ENCODE measurements at regions not wholly inside any gene's neighbourhood (a gene's known extent, or its start where the extent isn't known, plus 50 kb on each side); places are given as distances from the start of the nearest gene placed in this dataset.
"Not testable (repeated sequence)": the region's sequence is repeated elsewhere in the genome, so short reads cannot be mapped to it uniquely, and the experiment has no call there.

DNA sequence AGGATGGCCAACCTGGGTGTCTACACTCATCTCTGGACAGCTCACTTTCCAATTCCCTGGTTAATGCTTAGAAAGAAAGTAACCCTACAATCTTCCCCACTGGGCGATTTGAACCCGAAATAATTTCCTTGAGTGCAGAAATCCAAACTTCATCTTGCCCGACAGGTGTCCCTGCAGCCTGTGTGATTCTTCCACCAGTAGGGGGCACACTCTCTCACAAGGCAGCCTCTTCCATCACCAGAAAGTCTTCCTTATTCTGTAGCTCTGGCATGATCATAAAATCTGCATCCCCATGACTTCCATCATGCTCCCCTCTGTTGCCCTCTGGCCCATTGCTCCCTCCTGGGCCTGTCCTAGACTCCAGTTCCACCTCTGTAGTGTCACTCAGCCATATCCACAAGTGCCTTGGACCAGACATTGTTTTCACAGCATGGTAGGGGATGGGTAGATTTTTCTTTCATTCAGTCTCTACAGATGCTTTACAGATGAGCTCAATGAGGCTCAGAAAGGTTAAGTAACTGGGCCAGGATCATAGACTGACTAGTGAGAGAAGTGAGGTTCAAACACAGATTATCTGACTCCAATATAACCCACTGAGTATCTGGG, 170.4 kb upstream of the SPTLC3 start:
- Histone ChIP-seq H3K4me3 (no peak overlapping the region), H3K4me1 (no peaks in the 10 kb centered on the region), H3K4me2 (no peak overlapping the region), H3K27me3 (no peaks in the 10 kb centered on the region), H3K27ac (no peak overlapping the region), H3K9me3 (no peaks in the 10 kb centered on the region), H3K36me3 (no peaks in the 10 kb centered on the region), H3K9ac (no peak overlapping the region), H4K20me1 (no peaks in the 10 kb centered on the region)
- no peak for TF ChIP-seq Cebpa-rat (IDR thresholded peaks at IDR 0.05)

DNA sequence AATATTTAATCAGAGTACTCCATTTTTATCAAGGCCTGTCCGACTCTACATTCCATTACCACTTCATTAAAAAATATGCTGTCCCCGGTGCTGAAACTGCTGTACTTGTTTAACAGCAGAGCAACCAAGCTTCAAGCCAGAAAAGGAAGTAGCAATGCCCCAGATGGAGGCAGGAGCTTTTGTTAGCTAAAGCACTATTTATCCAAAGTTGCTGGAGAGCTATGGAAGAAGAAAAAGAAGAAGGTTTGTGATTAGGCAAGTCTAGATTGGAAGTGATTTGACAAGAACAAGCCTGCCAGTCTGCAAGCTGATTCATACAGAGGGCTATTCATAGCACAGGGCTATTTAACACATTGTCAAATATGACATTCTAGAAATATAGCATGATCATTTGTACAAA, 160.9 kb upstream of the SPTLC3 start:
- Histone ChIP-seq H3K36me3 (no peaks in the 10 kb centered on the region), H3K27me3 (no peaks in the 10 kb centered on the region), H3K4me3 (no peak overlapping the region), H3K27ac (no peak overlapping the region), H4K20me1 (no peaks in the 10 kb centered on the region), H3K9me3 (no peaks in the 10 kb centered on the region), H3K9ac (no peak overlapping the region), H3K4me1 (no peaks in the 10 kb centered on the region), H3K4me2 (no peak overlapping the region)
- TF ChIP-seq Cebpa-rat (IDR thresholded peaks at IDR 0.05): no peak

DNA sequence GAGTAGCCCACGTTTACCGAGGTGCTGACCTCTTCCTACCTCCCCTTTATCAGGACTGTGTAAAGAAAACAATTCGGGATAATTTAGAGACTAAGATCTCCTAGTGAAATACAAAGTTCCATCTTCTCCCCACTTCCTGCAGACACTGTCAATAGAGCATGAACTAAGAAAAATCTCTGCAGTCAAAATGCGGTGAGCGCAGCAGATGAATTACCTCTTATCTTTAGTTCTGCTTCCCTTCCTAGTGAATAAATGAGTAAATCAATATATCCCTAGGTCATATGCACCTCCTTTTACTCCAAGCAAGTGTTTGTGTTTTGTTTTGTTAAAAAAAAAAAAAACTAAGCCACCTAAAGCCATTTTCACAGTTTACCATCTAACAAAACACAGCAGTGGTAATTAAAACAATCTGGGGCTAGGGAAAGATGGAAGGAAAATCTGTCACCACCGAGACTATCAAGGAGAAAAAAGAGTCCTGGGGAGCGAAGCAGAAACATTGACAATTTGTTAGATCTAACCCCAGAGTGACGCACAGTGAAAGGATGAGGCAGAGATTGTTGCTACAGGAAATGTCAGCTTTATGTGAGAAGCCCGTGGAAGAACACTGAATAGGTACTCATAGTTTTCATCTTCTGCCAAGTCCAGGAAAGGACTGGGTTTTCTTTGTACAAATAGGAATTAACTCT, 159.4 kb upstream of the SPTLC3 start:
- no peaks in the 10 kb centered on the region for H3K4me1 ChIP-seq
- H3K9me3 ChIP-seq: no peaks in the 10 kb centered on the region
- H3K27ac ChIP-seq: no peak overlapping the region
- no peaks in the 10 kb centered on the region for H4K20me1 ChIP-seq
- no peak overlapping the region for H3K9ac ChIP-seq
- H3K4me3 ChIP-seq: no peak overlapping the region
- H3K4me2 ChIP-seq: no peak overlapping the region
- no peak for TF ChIP-seq Cebpa-rat (IDR thresholded peaks at IDR 0.05)
- no peaks in the 10 kb centered on the region for H3K36me3 ChIP-seq
- no peaks in the 10 kb centered on the region for H3K27me3 ChIP-seq

DNA sequence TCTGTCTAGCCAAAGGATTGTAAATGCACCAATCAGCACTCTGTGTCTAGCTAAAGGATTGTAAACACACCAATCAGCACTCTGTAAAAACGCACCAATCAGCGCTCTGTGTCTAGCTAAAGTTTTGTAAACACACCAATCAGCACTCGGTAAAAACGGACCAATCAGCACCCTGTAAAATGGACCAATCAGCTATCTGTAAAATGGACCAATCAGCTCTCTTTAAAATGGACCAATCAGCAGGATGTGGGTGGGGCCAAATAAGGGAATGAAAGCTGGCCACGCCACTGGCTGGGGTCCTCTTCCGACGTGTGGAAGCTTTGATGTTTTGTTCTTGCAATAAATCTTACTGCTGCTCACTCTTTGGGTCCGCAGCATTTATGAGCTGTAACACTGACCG, 151.1 kb upstream of the SPTLC3 start:
- not testable (repeated sequence) for H3K4me1 ChIP-seq, H3K4me3 ChIP-seq, H3K27me3 ChIP-seq, H3K4me2 ChIP-seq, H4K20me1 ChIP-seq, H3K9ac ChIP-seq, H3K27ac ChIP-seq, H3K36me3 ChIP-seq
- peaks cover 18% of the 10 kb centered on the region for H3K9me3 ChIP-seq

DNA sequence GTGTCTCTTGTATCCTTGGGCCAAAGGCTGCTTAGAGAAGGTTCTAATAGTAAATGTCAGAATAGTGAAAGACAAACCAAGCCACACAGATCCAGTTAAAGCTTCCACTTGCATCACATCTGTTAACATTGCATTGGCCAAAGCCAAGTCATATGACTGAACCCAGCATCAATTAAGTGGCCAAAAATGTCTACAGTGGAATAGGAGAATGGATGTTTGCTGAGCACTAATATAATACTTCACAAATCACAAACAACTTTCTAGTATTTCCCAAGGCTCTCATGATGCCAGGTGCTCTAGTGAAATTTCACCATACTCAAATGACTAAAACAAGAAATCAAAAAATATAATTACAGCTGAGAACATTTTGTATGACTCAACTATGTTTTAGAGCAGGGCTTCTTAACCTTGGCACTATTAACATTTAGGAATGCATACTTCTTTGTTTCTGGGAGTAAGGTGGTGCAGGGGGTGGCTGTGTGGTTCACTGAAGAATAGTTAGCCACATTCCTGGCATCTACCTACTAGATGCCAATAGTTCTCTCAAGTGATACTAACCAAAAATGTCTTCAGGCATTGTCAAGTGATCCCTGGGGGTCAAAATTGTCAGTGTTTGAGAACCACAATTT, 148.0 kb upstream of the SPTLC3 start:
- Histone ChIP-seq H3K27me3 (no peaks in the 10 kb centered on the region), H3K9ac (no peak overlapping the region), H3K27ac (no peak overlapping the region), H4K20me1 (no peaks in the 10 kb centered on the region), H3K4me3 (no peak overlapping the region), H3K4me2 (no peak overlapping the region), H3K4me1 (no peaks in the 10 kb centered on the region), H3K36me3 (no peaks in the 10 kb centered on the region), H3K9me3 (peaks cover 11% of the 10 kb centered on the region)
- TF ChIP-seq Cebpa-rat (IDR thresholded peaks at IDR 0.05): no peak

DNA sequence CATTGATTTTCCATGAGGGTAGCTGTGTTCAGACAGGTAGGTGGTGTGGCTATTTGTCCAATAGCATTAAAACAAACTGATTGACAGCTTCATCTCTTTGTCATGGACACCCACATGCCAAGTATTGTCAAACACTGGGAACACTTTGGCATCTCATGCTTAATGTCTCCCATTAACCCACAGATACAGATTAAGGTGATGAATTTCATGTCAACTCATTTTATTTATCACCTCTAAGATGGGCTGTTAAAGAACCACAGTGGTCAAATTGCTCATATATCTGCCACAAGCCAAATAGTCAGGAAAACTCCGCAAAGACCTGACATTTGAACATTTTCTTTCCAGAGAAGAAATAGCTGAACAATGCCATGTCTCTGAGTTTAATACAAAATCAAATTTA, 139.1 kb upstream of the SPTLC3 start:
- Histone ChIP-seq H3K4me3 (no peak overlapping the region), H4K20me1 (no peaks in the 10 kb centered on the region), H3K9me3 (no peaks in the 10 kb centered on the region), H3K27me3 (no peaks in the 10 kb centered on the region), H3K27ac (no peak overlapping the region), H3K36me3 (no peaks in the 10 kb centered on the region), H3K9ac (no peak overlapping the region), H3K4me1 (no peaks in the 10 kb centered on the region), H3K4me2 (no peak overlapping the region)
- TF ChIP-seq Cebpa-rat (IDR thresholded peaks at IDR 0.05): no peak

DNA sequence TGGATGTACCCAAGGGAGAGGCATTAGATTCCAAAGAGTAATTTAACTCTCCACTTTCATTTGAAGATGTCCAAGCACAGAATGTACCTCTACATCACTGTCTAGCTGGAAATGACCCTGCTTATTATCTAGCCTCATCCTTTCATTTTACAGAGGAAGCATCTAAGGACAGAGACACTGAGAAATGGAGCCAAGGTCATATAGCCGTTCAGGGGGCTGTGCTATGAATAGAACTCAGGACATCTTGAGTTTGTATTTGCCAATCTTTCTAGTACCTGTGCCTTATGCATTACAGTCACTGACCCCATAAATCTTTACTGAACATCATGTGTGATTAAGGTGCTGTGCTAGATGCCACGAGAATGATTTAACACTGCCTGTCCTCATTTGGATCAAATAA, 138.2 kb upstream of the SPTLC3 start:
- no peaks in the 10 kb centered on the region for H3K27me3 ChIP-seq
- no peaks in the 10 kb centered on the region for H3K9me3 ChIP-seq
- H3K36me3 ChIP-seq: no peaks in the 10 kb centered on the region
- TF ChIP-seq Cebpa-rat (IDR thresholded peaks at IDR 0.05): no peak
- no peaks in the 10 kb centered on the region for H3K4me1 ChIP-seq
- H3K27ac ChIP-seq: no peak overlapping the region
- H3K4me2 ChIP-seq: no peak overlapping the region
- H3K9ac ChIP-seq: no peak overlapping the region
- no peaks in the 10 kb centered on the region for H4K20me1 ChIP-seq
- no peak overlapping the region for H3K4me3 ChIP-seq

DNA sequence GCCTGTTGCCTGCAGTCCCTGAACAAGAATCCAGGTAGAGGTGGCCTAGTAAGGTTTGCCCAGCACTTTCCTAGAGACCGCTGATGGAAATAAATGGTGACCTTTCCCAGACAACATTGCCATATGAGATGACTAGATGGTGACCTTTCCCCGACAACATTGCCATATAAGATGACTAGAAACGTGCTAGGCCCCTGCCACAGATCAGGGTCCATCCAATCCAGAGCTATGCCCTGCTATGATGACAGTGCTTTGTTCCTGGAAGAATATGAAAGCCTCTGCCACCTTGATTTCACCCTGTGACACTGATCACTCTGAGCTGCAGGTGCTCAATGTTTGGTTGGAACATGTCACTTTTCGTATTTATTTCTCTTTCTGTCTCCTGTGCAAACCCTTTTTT, 133.8 kb upstream of the SPTLC3 start:
- Histone ChIP-seq H3K4me3 (no peak overlapping the region), H3K4me1 (no peaks in the 10 kb centered on the region), H3K36me3 (no peaks in the 10 kb centered on the region), H4K20me1 (no peaks in the 10 kb centered on the region), H3K4me2 (no peak overlapping the region), H3K27ac (no peak overlapping the region), H3K9me3 (no peaks in the 10 kb centered on the region), H3K27me3 (no peaks in the 10 kb centered on the region), H3K9ac (no peak overlapping the region)
- TF ChIP-seq Cebpa-rat (IDR thresholded peaks at IDR 0.05): no peak

DNA sequence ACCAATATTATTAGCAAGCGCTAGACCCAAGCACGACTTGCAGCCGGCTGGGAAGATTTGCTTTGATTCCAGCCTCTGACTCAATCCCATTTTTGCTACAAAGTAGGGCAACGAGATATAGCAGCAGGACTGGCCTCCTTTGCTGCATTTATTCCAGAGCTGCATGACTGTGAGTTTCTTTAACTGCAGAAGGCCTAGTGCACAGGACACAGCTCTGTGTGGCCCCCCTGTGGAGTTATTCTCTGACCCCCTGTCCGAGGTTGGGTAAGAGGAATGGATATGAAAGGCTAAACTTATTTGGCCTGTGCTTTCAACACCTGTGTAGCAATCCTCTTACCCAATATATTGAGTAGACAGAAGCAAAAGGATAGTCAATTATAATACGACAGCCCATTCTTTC, 133.3 kb upstream of the SPTLC3 start:
- Histone ChIP-seq H4K20me1 (no peaks in the 10 kb centered on the region), H3K27me3 (no peaks in the 10 kb centered on the region), H3K4me1 (no peaks in the 10 kb centered on the region), H3K4me2 (no peak overlapping the region), H3K9me3 (no peaks in the 10 kb centered on the region), H3K4me3 (no peak overlapping the region), H3K27ac (no peak overlapping the region), H3K36me3 (no peaks in the 10 kb centered on the region), H3K9ac (no peak overlapping the region)
- TF ChIP-seq Cebpa-rat (IDR thresholded peaks at IDR 0.05): no peak

DNA sequence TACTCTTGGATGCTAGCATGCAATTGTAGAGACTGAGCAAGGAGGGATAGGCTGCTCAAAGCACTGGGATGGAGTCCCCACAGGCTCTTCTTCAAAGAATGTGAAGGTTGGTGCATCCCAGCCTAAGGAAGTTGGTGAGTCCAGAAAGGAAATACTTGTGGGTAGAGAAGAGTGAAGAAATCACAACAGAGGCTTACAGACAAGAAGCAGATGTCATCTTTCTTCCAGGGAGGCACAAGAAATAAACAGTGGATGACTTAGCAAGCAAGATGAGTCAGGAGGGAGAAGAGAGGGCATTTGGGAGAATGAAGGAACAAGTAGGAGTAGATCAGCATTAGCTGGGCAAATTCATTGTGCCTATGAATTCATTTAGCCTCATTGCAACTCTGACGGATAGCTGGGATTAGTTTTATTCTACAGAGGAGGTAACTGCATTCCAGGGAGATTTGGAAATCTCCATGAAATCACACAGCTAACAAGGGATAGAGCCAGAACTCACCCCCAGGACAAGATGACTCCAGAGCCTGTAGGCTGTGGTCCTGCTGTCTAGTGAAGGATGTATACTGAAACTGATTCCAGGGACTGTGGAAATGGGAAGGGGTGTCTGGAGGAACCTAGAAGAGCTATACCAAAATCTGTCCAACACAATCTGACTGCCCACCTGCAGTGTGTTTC, 125.8 kb upstream of the SPTLC3 start:
- no peaks in the 10 kb centered on the region for H3K9me3 ChIP-seq
- H3K4me2 ChIP-seq: no peak overlapping the region
- H3K4me1 ChIP-seq: no peaks in the 10 kb centered on the region
- no peak for TF ChIP-seq Cebpa-rat (IDR thresholded peaks at IDR 0.05)
- no peaks in the 10 kb centered on the region for H3K36me3 ChIP-seq
- H3K4me3 ChIP-seq: no peak overlapping the region
- H3K27me3 ChIP-seq: no peaks in the 10 kb centered on the region
- H3K9ac ChIP-seq: no peak overlapping the region
- H3K27ac ChIP-seq: no peak overlapping the region
- no peaks in the 10 kb centered on the region for H4K20me1 ChIP-seq

All from BLaER1 (cell line).